ENCODE measurements at regions not wholly inside any gene's neighbourhood (a gene's known extent, or its start where the extent isn't known, plus 50 kb on each side); places are given as distances from the start of the nearest gene placed in this dataset.

GRCh38 chr4:169885893-169886292 lies 128.1 kb upstream of the HPF1 start:
- 95 to 100% methylated on average over 1 to 2 of the region's 2 CpGs for WGBS, 2 experiments (ENCODE audit: insufficient coverage in 1 of 2, insufficient read length in 1 of 2)
- Mint-ChIP-seq H3K27me3 (ENCODE audit: insufficient read depth) (no peaks in the 10 kb centered on the region), H3K4me3 (no peak overlapping the region)

GRCh38 chr4:169881769-169882168 lies 124.0 kb upstream of the HPF1 start:
- H3K9ac ChIP-seq (ENCODE audit: extremely low read depth, low read length, poor library complexity, severe bottlenecking), result no peak overlapping the region
- no peak overlapping the region for H3K27ac ChIP-seq (ENCODE audit: low read depth, low read length)
- Mint-ChIP-seq H3K27me3 (ENCODE audit: insufficient read depth) (no peaks in the 10 kb centered on the region), H3K4me3 (no peak overlapping the region), H3K9me3 (no peaks in the 10 kb centered on the region), H3K27ac (no peak overlapping the region), H3K36me3 (ENCODE audit: low read depth) (no peaks in the 10 kb centered on the region), H3K4me1 (no peaks in the 10 kb centered on the region)
- no peak for TF ChIP-seq CTCF (conservative IDR thresholded peaks at IDR 0.05)
- no peaks in the 10 kb centered on the region for H3K9me3 ChIP-seq (ENCODE audit: control insufficient read depth, low read length)
- H3K4me1 ChIP-seq (ENCODE audit: control insufficient read depth, insufficient read depth, low read length), result no peaks in the 10 kb centered on the region
- no peaks in the 10 kb centered on the region for H3K36me3 ChIP-seq (ENCODE audit: control insufficient read depth, insufficient read depth, low read length)
- no peak overlapping the region for H3K4me3 ChIP-seq (ENCODE audit: low read length)
- DNase-seq, result no peak
- WGBS, 2 experiments (ENCODE audit: insufficient coverage in 1 of 2, insufficient read length in 1 of 2), result 83 to 90% methylated on average over 1 of the region's 1 CpG
- H3K27me3 ChIP-seq (ENCODE audit: control insufficient read depth, insufficient read depth, low read length, poor library complexity, severe bottlenecking), result no peaks in the 10 kb centered on the region

More at GRCh38 chr4:169885893-169886292, 128.1 kb upstream of the HPF1 start:
- Mint-ChIP-seq H3K4me1 (no peaks in the 10 kb centered on the region), H3K36me3 (ENCODE audit: low read depth) (no peaks in the 10 kb centered on the region), H3K27ac (no peak overlapping the region), H3K9me3 (no peaks in the 10 kb centered on the region)
- H3K36me3 ChIP-seq (ENCODE audit: control insufficient read depth, insufficient read depth, low read length), result no peaks in the 10 kb centered on the region
- DNase-seq, result no peak
- TF ChIP-seq CTCF (conservative IDR thresholded peaks at IDR 0.05), result no peak
- no peak overlapping the region for H3K9ac ChIP-seq (ENCODE audit: extremely low read depth, low read length, poor library complexity, severe bottlenecking)
- H3K27me3 ChIP-seq (ENCODE audit: control insufficient read depth, insufficient read depth, low read length, poor library complexity, severe bottlenecking), result no peaks in the 10 kb centered on the region
- H3K4me3 ChIP-seq (ENCODE audit: low read length), result no peak overlapping the region
- no peak overlapping the region for H3K27ac ChIP-seq (ENCODE audit: low read depth, low read length)
- H3K9me3 ChIP-seq (ENCODE audit: control insufficient read depth, low read length), result no peaks in the 10 kb centered on the region
- no peaks in the 10 kb centered on the region for H3K4me1 ChIP-seq (ENCODE audit: control insufficient read depth, insufficient read depth, low read length)

GRCh38 chr4:169870507-169870906 lies 112.8 kb upstream of the HPF1 start:
- no peak for DNase-seq
- Histone ChIP-seq H3K4me1 (ENCODE audit: control insufficient read depth, insufficient read depth, low read length) (no peaks in the 10 kb centered on the region), H3K27me3 (ENCODE audit: control insufficient read depth, insufficient read depth, low read length, poor library complexity, severe bottlenecking) (no peaks in the 10 kb centered on the region), H3K9me3 (ENCODE audit: control insufficient read depth, low read length) (peaks cover 2% of the 10 kb centered on the region), H3K36me3 (ENCODE audit: control insufficient read depth, insufficient read depth, low read length) (no peaks in the 10 kb centered on the region), H3K4me3 (ENCODE audit: low read length) (no peak overlapping the region), H3K27ac (ENCODE audit: low read depth, low read length) (no peak overlapping the region), H3K9ac (ENCODE audit: extremely low read depth, low read length, poor library complexity, severe bottlenecking) (no peak overlapping the region)
- WGBS, 2 experiments (ENCODE audit: insufficient coverage in 1 of 2, insufficient read length in 1 of 2), result 55% methylated on average over 3 of the region's 3 CpGs; no CpG with 5 or more reads in 1 of the 2 experiments
- Mint-ChIP-seq H3K4me3 (no peak overlapping the region), H3K27me3 (ENCODE audit: insufficient read depth) (no peaks in the 10 kb centered on the region), H3K4me1 (peaks cover 6% of the 10 kb centered on the region), H3K27ac (no peak overlapping the region), H3K36me3 (ENCODE audit: low read depth) (no peaks in the 10 kb centered on the region), H3K9me3 (peaks cover 3% of the 10 kb centered on the region)
- TF ChIP-seq CTCF (conservative IDR thresholded peaks at IDR 0.05), result no peak

Measured in endodermal cell (in vitro differentiated cells).